Naive thymus-derived CD4-positive, alpha-beta T cell (primary cell): ENCODE measurements at regions not wholly inside any gene's neighbourhood (a gene's known extent, or its start where the extent isn't known, plus 50 kb on each side); places are given as distances from the start of the nearest gene placed in this dataset.

Experiments used
- ATAC-seq: fragments of 150-1000 bp; cut with Tn5 transposase; 2 replicates; pipeline ENCODE4 v1.10.0; 2021; ENCODE audit warnings: mild to moderate bottlenecking, moderate library complexity
- CTCF ChIA-PET: fragments of 350-600 bp; sonication (Branson Sonifier 250); formaldehyde crosslinking; loops from one replicate; lab custom pipeline; 2021; ENCODE audit warnings: antibody characterized with exemption; lab: Charles Lee
- POLR2A ChIA-PET: fragments of 350-600 bp; sonication (Branson Sonifier 250); formaldehyde crosslinking; loops from one replicate; lab custom pipeline; 2021; ENCODE audit warnings: antibody characterized with exemption, inconsistent platforms; lab: Charles Lee
- DNase-seq, 9 donors: peaks; one replicate each; pipeline versions ENCODE4 v3.0.0 to v3.0.0-alpha.2; 2020 to 2022; ENCODE audit warnings: mixed read lengths in 1 of 9
- H3K27ac ChIP-seq: one replicate; pipeline ENCODE4 v1.7.0; 2013; ENCODE audit warnings: mild to moderate bottlenecking, low read depth, low read length, moderate library complexity
- H3K27me3 ChIP-seq, 2 donors: one replicate each; pipeline ENCODE4 v1.7.0; 2013; ENCODE audit warnings: low read length in 2 of 2, mild to moderate bottlenecking in 2 of 2, moderate library complexity in 2 of 2; ENCODE audit not compliant: control insufficient read depth in 2 of 2, insufficient read depth in 2 of 2
- H3K36me3 ChIP-seq, 3 experiments: 1 replicate in 2 of 3; 2 replicates in 1 of 3; pipeline ENCODE4 v1.7.0; 2013; ENCODE audit warnings: low read length in 3 of 3, mild to moderate bottlenecking in 3 of 3, moderate library complexity in 1 of 3; ENCODE audit not compliant: insufficient read depth in 3 of 3, control insufficient read depth in 2 of 3
- H3K4me1 ChIP-seq, 2 donors: one replicate each; pipeline ENCODE4 v1.7.0; 2013; ENCODE audit warnings: low read length in 2 of 2, mild to moderate bottlenecking in 2 of 2, moderate library complexity in 1 of 2; ENCODE audit not compliant: control insufficient read depth in 2 of 2, insufficient read depth in 2 of 2
- H3K4me3 ChIP-seq: 2 replicates; pipeline ENCODE4 v1.7.0; 2013; ENCODE audit warnings: mild to moderate bottlenecking, low read length
- H3K9me3 ChIP-seq, 3 experiments: 1 replicate in 2 of 3; 2 replicates in 1 of 3; pipeline ENCODE4 v1.7.0; 2013; ENCODE audit warnings: low read length in 3 of 3; ENCODE audit not compliant: control insufficient read depth in 2 of 3
- H3K27ac Mint-ChIP-seq, 9 donors: one replicate each; pipeline ENCODE4 v1.8.0; 2020 to 2022; ENCODE audit warnings: mixed read lengths in 9 of 9, mild to moderate bottlenecking in 8 of 9, moderate library complexity in 5 of 9, inconsistent platforms in 2 of 9
- H3K27me3 Mint-ChIP-seq, 5 donors: one replicate each; pipeline ENCODE4 v1.8.0; 2021 to 2022; ENCODE audit warnings: mixed read lengths in 5 of 5, mild to moderate bottlenecking in 1 of 5
- H3K36me3 Mint-ChIP-seq, 5 donors: one replicate each; pipeline ENCODE4 v1.8.0; 2020 to 2022; ENCODE audit warnings: mixed read lengths in 5 of 5, mild to moderate bottlenecking in 3 of 5, inconsistent platforms in 1 of 5
- H3K4me1 Mint-ChIP-seq, 7 donors: one replicate each; pipeline ENCODE4 v1.8.0; 2020 to 2022; ENCODE audit warnings: mixed read lengths in 7 of 7, mild to moderate bottlenecking in 3 of 7, inconsistent platforms in 1 of 7
- H3K4me3 Mint-ChIP-seq, 10 donors: one replicate each; pipeline ENCODE4 v1.8.0; 2020 to 2022; ENCODE audit warnings: mild to moderate bottlenecking in 10 of 10, mixed read lengths in 10 of 10, moderate library complexity in 6 of 10, inconsistent platforms in 2 of 10
- H3K9me3 Mint-ChIP-seq, 11 donors: one replicate each; pipeline ENCODE4 v1.8.0; 2020 to 2022; ENCODE audit warnings: mixed read lengths in 11 of 11, mild to moderate bottlenecking in 4 of 11, inconsistent platforms in 1 of 11, moderate library complexity in 1 of 11
- intact Hi-C, 2 donors: fragments of 100-400 bp; cut with micrococcal nuclease; formaldehyde crosslinking; loops; one replicate each; pipeline ENCODE4 v1.15.1; 2023

DNA sequence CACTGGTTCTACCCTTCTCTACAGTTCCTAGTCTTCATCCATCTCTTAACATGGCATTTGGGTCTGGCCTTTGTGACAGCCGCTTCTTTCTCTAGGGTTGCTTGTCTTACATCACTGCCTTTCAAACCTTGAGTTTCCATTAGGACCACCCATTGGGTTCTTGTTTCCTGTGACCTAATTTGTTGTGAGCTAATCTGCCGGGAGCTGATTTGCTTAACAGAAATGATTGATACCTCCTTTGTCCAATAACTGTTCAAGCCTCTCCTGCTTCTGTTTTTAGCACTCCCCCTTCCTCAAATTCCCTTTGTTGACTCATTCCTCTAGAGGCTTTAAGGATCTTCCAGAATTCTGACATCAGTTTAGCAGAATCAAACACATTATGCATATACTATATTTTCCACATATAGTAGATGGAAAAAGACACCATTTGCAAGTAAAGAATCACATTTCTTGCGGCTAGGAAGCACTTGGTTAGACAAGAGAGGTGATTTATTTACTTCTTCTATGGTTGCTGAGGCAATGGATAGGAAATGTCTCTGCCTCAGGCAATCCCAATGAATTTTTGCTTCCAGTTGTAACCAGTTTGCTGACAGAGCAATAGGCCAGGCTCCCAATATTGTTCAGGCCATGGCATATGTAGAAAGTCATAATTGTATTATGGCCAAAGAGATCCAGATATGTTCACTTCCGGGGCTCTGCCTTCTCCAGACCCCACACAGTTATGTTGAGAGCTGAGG, 130.7 kb downstream of the SNX19 start:
- no peaks in the 10 kb centered on the region for H3K27me3 ChIP-seq
- no peak overlapping the region for H3K4me3 ChIP-seq
- ATAC-seq = no peak
- H3K9me3 ChIP-seq = peaks cover 0 to 6% (median 0%) of the 10 kb centered on the region in 3 experiments
- POLR2A ChIA-PET = no interaction called here
- Mint-ChIP-seq H3K36me3 (no peaks in the 10 kb centered on the region), H3K9me3 (peaks cover 0 to 17% (median 3%) of the 10 kb centered on the region in 11 donors), H3K4me3 (no peak overlapping the region), H3K27me3 (peaks cover 0 to 17% (median 3%) of the 10 kb centered on the region in 5 donors), H3K27ac (no peak overlapping the region), H3K4me1 (no peaks in the 10 kb centered on the region)
- intact Hi-C loops = no loop called here
- no peak overlapping the region for H3K27ac ChIP-seq
- no peaks in the 10 kb centered on the region for H3K36me3 ChIP-seq
- no peaks in the 10 kb centered on the region for H3K4me1 ChIP-seq
- DNase-seq = no peak
- CTCF ChIA-PET = interaction anchor here (0.7 kb wide), 1 partner anchor 9 kb away, joined by 3 read pairs; no protein-coding TSS in a partner anchor

- no peaks in the 10 kb centered on the region for H3K4me1 Mint-ChIP-seq
- peaks cover 0 to 7% (median 0%) of the 10 kb centered on the region in 5 donors for H3K36me3 Mint-ChIP-seq
- no peaks in the 10 kb centered on the region for H3K27me3 ChIP-seq
- H3K4me3 Mint-ChIP-seq = no peak overlapping the region
- intact Hi-C loops = no loop called here
- H3K27ac ChIP-seq = no peak overlapping the region
- ChIA-PET POLR2A (no interaction called here), CTCF (no interaction called here)
- H3K27me3 Mint-ChIP-seq = peaks cover 0 to 27% (median 3%) of the 10 kb centered on the region in 5 donors
- no peaks in the 10 kb centered on the region for H3K4me1 ChIP-seq
- DNase-seq = no peak
- H3K9me3 ChIP-seq = peaks cover 0 to 6% (median 0%) of the 10 kb centered on the region in 3 experiments
- ATAC-seq = no peak
- no peaks in the 10 kb centered on the region for H3K36me3 ChIP-seq
- peaks cover 0 to 28% (median 9%) of the 10 kb centered on the region in 11 donors for H3K9me3 Mint-ChIP-seq
- H3K4me3 ChIP-seq = no peak overlapping the region
- no peak overlapping the region for H3K27ac Mint-ChIP-seq
These were observed 129.7 kb downstream of the SNX19 start for GRCh38 chr11:130786586-130786985.

- ChIA-PET CTCF (no interaction called here), POLR2A (no interaction called here)
- no peaks in the 10 kb centered on the region for H3K4me1 Mint-ChIP-seq
- H3K4me3 ChIP-seq = no peak overlapping the region
- no peak overlapping the region for H3K4me3 Mint-ChIP-seq
- H3K27ac ChIP-seq = no peak overlapping the region
- H3K9me3 Mint-ChIP-seq = peaks cover 0 to 33% (median 10%) of the 10 kb centered on the region in 11 donors
- peaks cover 0 to 32% (median 6%) of the 10 kb centered on the region in 5 donors for H3K27me3 Mint-ChIP-seq
- H3K4me1 ChIP-seq = no peaks in the 10 kb centered on the region
- H3K36me3 Mint-ChIP-seq = peaks cover 0 to 7% (median 0%) of the 10 kb centered on the region in 5 donors
- intact Hi-C loops = no loop called here
- peaks cover 0 to 6% (median 0%) of the 10 kb centered on the region in 3 experiments for H3K9me3 ChIP-seq
- no peaks in the 10 kb centered on the region for H3K27me3 ChIP-seq
- ATAC-seq (no peak), DNase-seq (no peak)
- no peak overlapping the region for H3K27ac Mint-ChIP-seq
- no peaks in the 10 kb centered on the region for H3K36me3 ChIP-seq
These were observed 129.1 kb downstream of the SNX19 start for GRCh38 chr11:130787092-130787616.

- peaks cover 0 to 40% (median 13%) of the 10 kb centered on the region in 11 donors for H3K9me3 Mint-ChIP-seq
- intact Hi-C loops = no loop called here
- ATAC-seq (no peak), DNase-seq (no peak)
- Histone ChIP-seq H3K27me3 (no peaks in the 10 kb centered on the region), H3K9me3 (peaks cover 0 to 6% (median 0%) of the 10 kb centered on the region in 3 experiments), H3K36me3 (no peaks in the 10 kb centered on the region), H3K4me3 (no peak overlapping the region), H3K27ac (no peak overlapping the region), H3K4me1 (no peaks in the 10 kb centered on the region)
- peaks cover 0 to 7% (median 0%) of the 10 kb centered on the region in 5 donors for H3K36me3 Mint-ChIP-seq
- POLR2A ChIA-PET = no interaction called here
- H3K4me3 Mint-ChIP-seq = no peak overlapping the region
- H3K27me3 Mint-ChIP-seq = peaks cover 2 to 41% (median 15%) of the 10 kb centered on the region in 5 donors
- CTCF ChIA-PET = no interaction called here
- H3K27ac Mint-ChIP-seq = no peak overlapping the region
- no peaks in the 10 kb centered on the region for H3K4me1 Mint-ChIP-seq
These were observed 128.2 kb downstream of the SNX19 start for GRCh38 chr11:130787973-130788570.

DNA sequence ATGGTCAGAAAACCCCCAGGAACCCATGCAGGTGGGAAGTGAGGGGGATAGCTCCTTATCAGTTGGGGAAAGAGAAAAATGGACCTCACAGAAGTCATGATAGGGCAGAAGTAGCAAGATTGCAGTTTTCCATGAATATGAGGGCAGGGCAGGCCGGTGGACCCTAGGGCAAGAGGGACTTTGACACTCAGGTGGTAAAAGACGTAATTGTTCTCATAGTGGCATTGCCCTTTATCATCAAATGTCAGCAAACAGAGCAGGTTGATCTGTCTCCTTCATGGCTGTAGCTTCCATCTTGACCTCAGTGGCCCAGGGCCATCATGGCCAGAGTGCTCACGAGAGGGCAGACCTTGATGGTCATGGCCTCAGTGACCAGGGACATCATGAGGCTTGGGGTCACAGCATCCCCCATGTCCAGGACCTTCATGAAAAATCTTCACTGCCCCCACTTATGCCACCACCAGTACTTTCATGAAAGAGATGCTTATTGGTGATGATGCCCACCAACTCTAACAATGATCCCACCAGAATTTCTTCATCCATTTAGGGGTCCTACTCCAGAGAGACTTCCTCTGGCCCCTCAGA, 127.1 kb downstream of the SNX19 start:
- ATAC-seq = no peak
- DNase-seq = no peak
- peaks cover 0 to 40% (median 13%) of the 10 kb centered on the region in 11 donors for H3K9me3 Mint-ChIP-seq
- ChIA-PET POLR2A (no interaction called here), CTCF (no interaction called here)
- Histone ChIP-seq H3K9me3 (peaks cover 0 to 6% (median 0%) of the 10 kb centered on the region in 3 experiments), H3K36me3 (no peaks in the 10 kb centered on the region), H3K27me3 (no peaks in the 10 kb centered on the region), H3K27ac (no peak overlapping the region), H3K4me3 (no peak overlapping the region), H3K4me1 (no peaks in the 10 kb centered on the region)
- no peak overlapping the region for H3K27ac Mint-ChIP-seq
- intact Hi-C loops = no loop called here
- peaks cover 0 to 7% (median 0%) of the 10 kb centered on the region in 5 donors for H3K36me3 Mint-ChIP-seq
- H3K27me3 Mint-ChIP-seq = peaks cover 0 to 52% (median 21%) of the 10 kb centered on the region in 5 donors
- no peaks in the 10 kb centered on the region for H3K4me1 Mint-ChIP-seq
- H3K4me3 Mint-ChIP-seq = no peak overlapping the region

DNA sequence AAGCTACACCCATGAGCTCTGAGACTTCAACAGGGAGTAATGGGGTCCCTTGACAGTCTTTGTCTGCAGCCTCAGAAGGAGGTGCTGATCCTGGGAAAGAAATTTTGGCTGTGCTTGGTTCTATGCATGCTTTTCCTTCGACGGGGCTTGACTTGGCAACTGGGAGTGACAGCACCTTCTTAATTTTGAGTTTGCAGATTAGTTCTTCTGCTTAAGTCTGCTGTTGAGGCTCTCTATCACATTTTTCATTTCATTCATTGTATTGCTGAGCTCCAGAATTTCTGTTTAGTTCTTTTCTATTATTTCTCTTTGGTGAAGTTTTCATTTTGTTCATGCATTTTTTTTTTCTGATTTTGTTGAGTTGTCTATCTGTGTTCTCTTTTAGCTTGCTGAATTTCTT, 125.6 kb downstream of the SNX19 start:
- H3K9me3 Mint-ChIP-seq = peaks cover 0 to 40% (median 10%) of the 10 kb centered on the region in 11 donors
- no peak overlapping the region for H3K4me3 ChIP-seq
- no peak for ATAC-seq
- ChIA-PET POLR2A (no interaction called here), CTCF (no interaction called here)
- no peaks in the 10 kb centered on the region for H3K4me1 Mint-ChIP-seq
- no peaks in the 10 kb centered on the region for H3K27me3 ChIP-seq
- intact Hi-C loops = no loop called here
- DNase-seq = no peak
- no peak overlapping the region for H3K4me3 Mint-ChIP-seq
- no peaks in the 10 kb centered on the region for H3K36me3 ChIP-seq
- H3K4me1 ChIP-seq = no peaks in the 10 kb centered on the region
- H3K27me3 Mint-ChIP-seq = peaks cover 3 to 57% (median 21%) of the 10 kb centered on the region in 5 donors
- peaks cover 0 to 6% (median 0%) of the 10 kb centered on the region in 3 experiments for H3K9me3 ChIP-seq
- H3K36me3 Mint-ChIP-seq = peaks cover 0 to 7% (median 0%) of the 10 kb centered on the region in 5 donors
- no peak overlapping the region for H3K27ac ChIP-seq
- peak overlapping the region in 1 of 9 donors; percentile 31 for H3K27ac Mint-ChIP-seq
